ENCODE measurements at regions not wholly inside any gene's neighbourhood (a gene's known extent, or its start where the extent isn't known, plus 50 kb on each side); places are given as distances from the start of the nearest gene placed in this dataset.
"Not testable (repeated sequence)": the region's sequence is repeated elsewhere in the genome, so short reads cannot be mapped to it uniquely, and the experiment has no call there.

GRCh38 chr9:66631521-66632046 lies 268.9 kb upstream of the ZNF658 start:
- not testable (repeated sequence) for TF ChIP-seq CTCF, POLR2A (IDR thresholded peaks at IDR 0.05)

All from body of pancreas (tissue), 4 donors.